PC-3 (cell line): ENCODE measurements at regions not wholly inside any gene's neighbourhood (a gene's known extent, or its start where the extent isn't known, plus 50 kb on each side); places are given as distances from the start of the nearest gene placed in this dataset.

Source experiments
- CTCF ChIP-seq: fragments of 300-600 bp; sonication (generic); conservative IDR thresholded peaks from 2 replicates; pipeline ENCODE4 v1.5.1; 2017; ENCODE audit warnings: antibody characterized with exemption, low read depth, mild to moderate bottlenecking, low read length
- EZH2 ChIP-seq: fragments of 300-600 bp; sonication (generic); IDR thresholded peaks from one replicate; pipeline ENCODE4 v1.6.1; 2017; ENCODE audit warnings: antibody characterized with exemption, mild to moderate bottlenecking, low read length; ENCODE audit not compliant: unreplicated experiment

- no peak for TF ChIP-seq CTCF
- no peak for TF ChIP-seq EZH2
These were observed 1294.0 kb downstream of the MAT2B start for GRCh38 chr5:164799391-164799790.
